ENCODE measurements at regions not wholly inside any gene's neighbourhood (a gene's known extent, or its start where the extent isn't known, plus 50 kb on each side); places are given as distances from the start of the nearest gene placed in this dataset.

DNA sequence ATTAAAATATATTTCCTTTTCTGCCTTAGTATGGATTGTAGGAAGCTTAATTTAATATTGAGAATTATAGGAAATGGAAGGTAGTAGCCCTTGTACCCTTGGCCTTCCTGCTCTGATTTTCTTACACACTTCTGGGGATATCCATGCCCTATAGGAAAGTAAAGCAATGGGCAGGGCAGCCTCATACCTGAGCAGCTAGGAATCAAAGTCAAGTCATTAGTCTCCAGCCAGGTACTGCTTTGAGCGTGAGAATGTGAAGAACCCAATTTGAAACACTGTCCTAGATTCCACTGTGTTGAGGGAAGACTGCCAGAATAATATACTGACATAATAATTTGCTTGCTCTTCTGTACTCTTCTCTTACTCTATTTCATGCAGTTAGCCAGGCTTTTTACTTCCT lies 51.0 kb upstream of the L3MBTL3 start:
- H3K27ac ChIP-seq (ENCODE audit: low read length) = no peak overlapping the region
- 81% methylated on average over 1 of the region's 1 CpG for WGBS
- no peaks in the 10 kb centered on the region for H3K27me3 ChIP-seq (ENCODE audit: control insufficient read depth, insufficient read depth)
- no peak overlapping the region for H3K4me3 ChIP-seq (ENCODE audit: low read length)
- intact Hi-C loops (cut with DNase I) = no loop called here
- ATAC-seq (no peak), DNase-seq (no peak)
- H3K4me1 ChIP-seq (ENCODE audit: control insufficient read depth, insufficient read depth, low read length) = no peaks in the 10 kb centered on the region
- no peaks in the 10 kb centered on the region for H3K9me3 ChIP-seq (ENCODE audit: control insufficient read depth, low read length)

DNA sequence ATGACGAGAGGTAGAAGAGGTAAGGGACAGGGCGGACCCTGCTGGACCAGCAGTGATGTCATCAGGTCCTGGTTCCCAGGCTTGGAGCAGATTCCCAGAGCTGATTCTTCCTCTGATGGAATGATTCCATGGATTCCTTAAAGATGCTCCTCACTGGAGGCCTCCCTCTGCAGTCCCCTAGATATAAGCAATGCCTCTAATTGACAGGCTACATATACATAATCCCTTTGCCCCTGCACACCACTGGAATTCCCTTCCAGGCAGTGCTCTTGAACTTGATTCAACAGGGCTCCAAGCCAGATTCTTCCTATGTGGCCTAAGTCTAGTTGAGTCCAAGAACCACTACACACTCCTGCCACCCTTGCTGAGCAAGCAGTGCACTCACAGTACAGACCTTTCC lies 52.3 kb upstream of the L3MBTL3 start:
- H3K27ac ChIP-seq (ENCODE audit: low read length) = no peak overlapping the region
- H3K4me1 ChIP-seq (ENCODE audit: control insufficient read depth, insufficient read depth, low read length) = no peaks in the 10 kb centered on the region
- H3K27me3 ChIP-seq (ENCODE audit: control insufficient read depth, insufficient read depth) = no peaks in the 10 kb centered on the region
- no peaks in the 10 kb centered on the region for H3K9me3 ChIP-seq (ENCODE audit: control insufficient read depth, low read length)
- intact Hi-C loops (cut with DNase I) = no loop called here
- H3K4me3 ChIP-seq (ENCODE audit: low read length) = no peak overlapping the region
- no peak for DNase-seq
- 94% methylated on average over 2 of the region's 2 CpGs for WGBS
- ATAC-seq = no peak

DNA sequence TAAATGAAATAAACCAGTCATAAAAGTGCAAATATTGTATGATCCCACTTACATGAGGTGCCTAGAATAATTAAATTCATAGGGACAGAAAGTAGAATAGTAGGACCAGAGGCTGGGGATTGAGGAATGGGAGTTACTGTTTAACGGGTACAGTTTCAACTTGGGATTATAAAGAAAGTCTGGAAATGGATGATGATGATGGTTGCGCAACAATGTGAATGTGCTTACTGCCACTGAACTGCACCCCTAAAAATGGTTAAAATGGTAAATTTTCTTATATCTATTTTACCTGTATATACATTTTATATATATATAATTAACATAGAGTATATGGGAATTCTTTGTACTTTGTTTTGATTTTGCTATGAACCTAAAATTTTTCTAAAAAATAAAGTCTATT lies 53.3 kb upstream of the L3MBTL3 start:
- Histone ChIP-seq H3K9me3 (ENCODE audit: control insufficient read depth, low read length) (no peaks in the 10 kb centered on the region), H3K27ac (ENCODE audit: low read length) (no peak overlapping the region), H3K27me3 (ENCODE audit: control insufficient read depth, insufficient read depth) (no peaks in the 10 kb centered on the region), H3K4me3 (ENCODE audit: low read length) (no peak overlapping the region), H3K4me1 (ENCODE audit: control insufficient read depth, insufficient read depth, low read length) (no peaks in the 10 kb centered on the region)
- ATAC-seq = no peak
- intact Hi-C loops (cut with DNase I) = no loop called here
- DNase-seq = no peak
- WGBS = 98% methylated on average over 2 of the region's 2 CpGs

DNA sequence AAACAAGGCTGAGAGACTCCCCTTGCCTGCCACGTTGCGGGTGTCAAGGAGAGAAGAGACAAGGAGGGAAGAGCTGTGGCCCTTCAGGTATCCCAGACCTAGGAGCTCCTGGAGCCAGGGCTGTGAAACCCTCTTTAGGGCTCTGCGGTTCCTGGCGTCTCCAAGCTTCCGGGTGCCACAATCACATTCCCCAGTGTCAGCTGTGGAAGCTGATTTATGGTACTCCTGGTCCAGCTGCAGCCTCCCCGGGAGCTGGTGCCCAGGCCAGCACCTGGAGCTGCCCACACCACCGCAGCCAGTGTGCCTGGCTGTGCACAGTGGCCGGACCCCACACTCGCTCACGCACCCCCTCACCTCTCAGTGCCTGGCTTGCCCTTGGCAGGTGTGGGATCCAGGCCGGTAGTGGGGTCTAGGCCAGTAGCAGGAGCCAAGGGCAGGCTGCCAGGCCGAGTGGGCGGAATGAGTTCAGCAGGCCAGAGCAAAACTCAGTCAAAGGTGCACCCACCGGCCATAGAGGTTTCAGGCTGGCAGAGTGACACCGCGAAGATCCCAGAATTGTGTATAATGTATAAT lies 58.9 kb upstream of the L3MBTL3 start:
- Histone ChIP-seq H3K27me3 (ENCODE audit: control insufficient read depth, insufficient read depth) (no peaks in the 10 kb centered on the region), H3K4me3 (ENCODE audit: low read length) (no peak overlapping the region), H3K4me1 (ENCODE audit: control insufficient read depth, insufficient read depth, low read length) (no peaks in the 10 kb centered on the region), H3K9me3 (ENCODE audit: control insufficient read depth, low read length) (no peaks in the 10 kb centered on the region), H3K27ac (ENCODE audit: low read length) (no peak overlapping the region)
- ATAC-seq = no peak
- peak in 2 of 3 donors; percentile 24 to 56 for DNase-seq
- intact Hi-C loops (cut with DNase I) = no loop called here
- 93% methylated on average over 16 of the region's 16 CpGs for WGBS

DNA sequence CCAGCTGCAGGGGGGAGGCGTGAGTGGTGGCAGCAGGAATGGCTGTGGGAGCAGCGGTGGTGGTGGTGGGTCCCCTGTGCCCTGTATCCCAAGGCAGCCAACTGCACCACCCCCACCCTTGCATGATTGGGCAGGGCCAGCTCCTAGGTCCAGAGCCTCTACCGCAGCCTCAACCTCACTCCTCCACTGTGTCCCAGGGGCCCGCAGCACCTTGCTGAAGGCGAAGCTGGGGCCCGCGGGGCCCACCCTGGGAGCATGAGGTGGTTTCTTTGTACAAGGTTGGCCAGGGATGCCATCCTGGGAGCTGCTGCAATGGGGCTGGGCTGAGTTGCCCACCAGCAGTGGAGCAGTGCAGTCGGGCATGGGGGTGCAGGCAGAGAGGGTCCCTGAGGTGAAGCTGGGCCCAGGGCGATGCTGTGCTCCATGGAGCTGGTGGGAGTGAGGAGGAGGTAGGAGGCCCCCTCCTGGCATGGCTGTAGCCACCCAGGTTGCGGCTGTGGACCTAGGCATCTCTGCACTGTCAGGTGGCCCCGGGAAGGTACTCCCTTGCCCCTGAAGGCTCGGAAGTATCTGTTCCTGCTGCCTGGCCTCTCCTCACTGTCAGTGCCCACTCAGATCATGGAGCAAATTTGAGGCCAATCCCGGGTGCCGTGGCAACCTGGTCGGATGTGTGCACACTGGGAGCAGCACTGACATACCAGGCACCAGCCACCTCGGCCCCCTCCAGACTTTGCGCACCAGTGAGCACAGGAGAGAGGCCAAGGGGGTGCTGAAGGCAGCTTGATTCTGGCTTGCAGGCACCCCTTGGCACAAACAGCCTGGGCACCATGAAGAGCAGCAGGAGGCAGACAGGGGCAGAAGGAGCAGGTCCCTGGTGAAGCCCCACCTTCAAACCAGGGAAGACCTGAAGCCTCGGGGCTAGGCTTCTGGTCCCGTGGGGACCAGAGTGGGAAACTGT lies 60.2 kb upstream of the L3MBTL3 start:
- intact Hi-C loops (cut with DNase I) = no loop called here

DNA sequence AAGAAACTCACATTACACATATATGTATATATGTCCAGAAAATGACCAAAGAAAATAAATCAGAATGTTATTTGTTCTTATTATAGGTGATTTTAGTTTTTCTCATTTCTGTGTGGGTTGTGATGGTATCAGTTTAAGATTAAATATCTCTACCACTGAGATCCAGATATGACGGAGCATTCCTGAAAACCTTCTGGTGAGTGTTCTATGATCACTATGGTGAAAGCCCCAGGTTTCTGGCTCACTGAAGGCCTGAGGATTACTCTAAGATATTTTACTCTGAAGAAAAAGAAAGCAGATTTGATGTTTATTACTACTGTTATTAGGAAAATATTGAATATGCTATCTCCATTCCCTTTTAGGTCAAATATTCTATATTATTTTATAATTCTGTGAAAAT lies 62.8 kb upstream of the L3MBTL3 start:
- intact Hi-C loops (cut with DNase I) = no loop called here
- Histone ChIP-seq H3K27ac (ENCODE audit: low read length) (no peak overlapping the region), H3K4me3 (ENCODE audit: low read length) (no peak overlapping the region), H3K4me1 (ENCODE audit: control insufficient read depth, insufficient read depth, low read length) (no peaks in the 10 kb centered on the region), H3K27me3 (ENCODE audit: control insufficient read depth, insufficient read depth) (no peaks in the 10 kb centered on the region), H3K9me3 (ENCODE audit: control insufficient read depth, low read length) (no peaks in the 10 kb centered on the region)
- 85% methylated on average over 1 of the region's 1 CpG for WGBS
- ATAC-seq (no peak), DNase-seq (no peak)

More for the DNA sequence above, 60.2 kb upstream of the L3MBTL3 start:
- 92% methylated on average over 19 of the region's 19 CpGs for WGBS
- Histone ChIP-seq H3K9me3 (ENCODE audit: control insufficient read depth, low read length) (no peaks in the 10 kb centered on the region), H3K4me1 (ENCODE audit: control insufficient read depth, insufficient read depth, low read length) (no peaks in the 10 kb centered on the region), H3K27ac (ENCODE audit: low read length) (no peak overlapping the region), H3K4me3 (ENCODE audit: low read length) (no peak overlapping the region), H3K27me3 (ENCODE audit: control insufficient read depth, insufficient read depth) (no peaks in the 10 kb centered on the region)
- no peak for ATAC-seq
- peak in 1 of 3 donors; percentile 44 for DNase-seq

DNA sequence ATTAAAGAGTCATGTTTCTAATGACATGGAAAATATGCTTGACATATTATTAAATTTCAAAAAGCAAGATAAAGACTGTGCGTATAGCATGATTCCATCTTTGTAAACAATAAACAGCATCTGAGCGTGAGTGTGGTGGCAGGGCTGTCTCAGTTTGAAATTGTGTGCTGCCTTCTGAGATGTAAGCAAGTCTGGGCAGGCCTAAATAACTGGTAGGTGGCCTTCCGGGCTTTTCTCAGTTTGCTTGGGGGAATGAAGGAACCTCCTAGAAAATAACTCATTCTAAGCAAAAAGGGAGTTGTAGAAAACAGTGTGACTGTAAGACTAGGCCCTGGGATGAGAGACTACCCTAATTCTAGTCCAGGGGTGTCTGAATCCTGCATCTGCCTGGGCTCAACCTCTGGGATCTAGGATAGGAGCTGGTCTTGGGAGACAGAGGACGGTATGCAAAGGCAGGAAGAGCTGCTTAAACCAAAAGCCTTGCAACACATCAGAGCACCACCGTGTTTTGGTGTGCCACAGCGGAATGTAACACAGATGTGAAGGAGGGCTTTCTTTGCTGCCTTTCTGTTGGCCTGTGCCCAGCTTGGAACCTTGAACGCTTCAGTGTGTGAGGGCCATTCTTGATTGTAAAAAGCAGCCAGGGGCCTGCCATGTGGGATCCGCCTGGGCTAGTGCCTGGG lies 63.5 kb upstream of the L3MBTL3 start:
- intact Hi-C loops (cut with DNase I) = no loop called here
- no peak overlapping the region for H3K4me3 ChIP-seq (ENCODE audit: low read length)
- ATAC-seq (no peak), DNase-seq (no peak)
- no peaks in the 10 kb centered on the region for H3K27me3 ChIP-seq (ENCODE audit: control insufficient read depth, insufficient read depth)
- H3K9me3 ChIP-seq (ENCODE audit: control insufficient read depth, low read length) = no peaks in the 10 kb centered on the region
- no peaks in the 10 kb centered on the region for H3K4me1 ChIP-seq (ENCODE audit: control insufficient read depth, insufficient read depth, low read length)
- H3K27ac ChIP-seq (ENCODE audit: low read length) = no peak overlapping the region
- WGBS = 84% methylated on average over 8 of the region's 8 CpGs

DNA sequence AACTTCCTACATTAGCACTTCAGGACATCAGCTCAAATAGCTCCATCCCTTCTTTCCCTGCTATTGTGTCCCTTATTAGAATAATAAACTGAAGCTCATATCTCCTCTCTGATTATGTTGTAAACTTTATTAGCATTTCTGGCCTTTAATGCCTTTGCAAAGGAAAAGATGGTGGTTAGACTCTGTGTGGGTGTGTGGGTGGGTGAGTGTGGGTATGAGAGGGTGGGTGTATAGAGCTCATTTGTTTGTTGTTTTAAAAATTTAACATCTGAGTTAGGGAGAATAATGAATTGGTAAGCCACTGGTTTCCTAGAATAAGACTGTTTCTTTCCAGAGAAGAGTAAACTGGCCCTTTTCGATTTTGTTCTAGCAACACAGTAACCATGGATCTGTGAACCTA lies 70.6 kb upstream of the L3MBTL3 start:
- ATAC-seq = no peak

DNA sequence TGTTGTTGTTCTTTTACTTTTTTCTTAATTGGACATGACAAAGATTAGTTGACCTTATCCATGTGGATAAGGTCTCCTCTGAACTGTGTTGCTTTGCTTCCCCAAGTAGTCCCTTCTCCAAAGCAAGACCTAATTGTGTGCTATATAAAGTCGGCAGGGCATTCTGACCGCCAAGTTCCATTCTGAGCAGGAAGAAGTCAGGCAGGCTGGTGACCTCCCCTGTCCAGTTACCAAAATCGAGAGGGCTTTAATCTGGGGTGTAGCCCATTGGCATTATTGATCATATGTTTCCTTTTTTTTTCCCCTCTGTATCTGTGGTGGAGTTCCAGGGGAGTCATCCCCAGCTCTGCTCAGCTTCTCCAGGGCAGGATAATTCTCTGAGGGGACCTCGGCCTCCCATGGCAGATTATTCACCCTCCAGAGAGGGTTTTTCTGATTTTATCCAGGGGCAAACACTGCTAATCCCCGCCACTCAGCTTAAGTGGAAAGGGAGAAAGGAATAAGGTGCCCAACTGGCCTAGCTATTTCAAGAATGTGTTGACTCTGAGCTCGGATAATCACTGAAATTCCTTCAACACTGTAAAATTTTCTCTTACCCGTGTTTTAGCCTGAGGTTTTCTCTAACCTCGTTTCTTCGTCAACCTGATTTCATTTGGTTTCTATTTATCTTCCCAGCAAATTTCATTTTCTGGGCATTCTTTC lies 71.8 kb upstream of the L3MBTL3 start:
- H3K27me3 ChIP-seq (ENCODE audit: control insufficient read depth, insufficient read depth) = peaks cover 2% of the 10 kb centered on the region
- no peaks in the 10 kb centered on the region for H3K9me3 ChIP-seq (ENCODE audit: control insufficient read depth, low read length)
- H3K4me3 ChIP-seq (ENCODE audit: low read length) = no peak overlapping the region
- H3K27ac ChIP-seq (ENCODE audit: low read length) = no peak overlapping the region
- intact Hi-C loops (cut with DNase I) = no loop called here
- DNase-seq (no peak), ATAC-seq (no peak)
- no peaks in the 10 kb centered on the region for H3K4me1 ChIP-seq (ENCODE audit: control insufficient read depth, insufficient read depth, low read length)
- 68% methylated on average over 9 of the region's 9 CpGs for WGBS

More for the DNA sequence above, 70.6 kb upstream of the L3MBTL3 start:
- H3K9me3 ChIP-seq (ENCODE audit: control insufficient read depth, low read length) = no peaks in the 10 kb centered on the region
- H3K27me3 ChIP-seq (ENCODE audit: control insufficient read depth, insufficient read depth) = peaks cover 2% of the 10 kb centered on the region
- DNase-seq = no peak
- WGBS = 86% methylated on average over 1 of the region's 1 CpG
- intact Hi-C loops (cut with DNase I) = no loop called here
- no peaks in the 10 kb centered on the region for H3K4me1 ChIP-seq (ENCODE audit: control insufficient read depth, insufficient read depth, low read length)
- H3K27ac ChIP-seq (ENCODE audit: low read length) = no peak overlapping the region
- no peak overlapping the region for H3K4me3 ChIP-seq (ENCODE audit: low read length)

DNA sequence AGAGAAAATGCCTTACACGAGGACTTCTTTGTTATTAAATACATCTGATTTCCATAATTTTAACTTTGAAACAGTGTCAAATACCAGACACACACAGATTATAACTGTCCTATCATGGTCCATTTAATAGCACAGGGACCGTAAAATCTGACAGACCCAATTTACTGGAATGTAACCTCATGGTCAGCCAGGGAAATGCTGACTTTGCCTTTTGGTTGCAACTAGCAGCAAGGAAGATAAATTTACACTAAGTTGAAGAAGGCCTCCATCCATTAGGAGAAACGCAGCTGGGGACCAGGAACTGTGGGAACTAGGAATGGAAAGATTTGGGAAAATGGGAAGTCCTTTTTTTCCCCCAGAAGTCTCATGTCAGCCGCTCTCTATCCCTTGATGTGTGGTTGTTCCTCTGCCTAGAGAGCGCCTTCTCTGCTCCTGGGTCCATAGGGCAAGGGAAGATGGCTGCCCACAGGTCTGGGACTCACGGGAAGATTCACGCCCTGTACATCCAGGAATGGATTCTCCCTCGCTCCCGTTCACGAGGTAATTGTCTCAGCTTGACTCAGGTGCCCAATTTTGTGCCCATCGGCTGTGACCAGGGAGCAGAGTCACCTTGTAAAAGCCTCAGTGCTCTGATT lies 74.6 kb upstream of the L3MBTL3 start:
- H3K4me1 ChIP-seq (ENCODE audit: control insufficient read depth, insufficient read depth, low read length) = no peaks in the 10 kb centered on the region
- no peak overlapping the region for H3K4me3 ChIP-seq (ENCODE audit: low read length)
- 89% methylated on average over 11 of the region's 11 CpGs for WGBS
- intact Hi-C loops (cut with DNase I) = no loop called here
- H3K9me3 ChIP-seq (ENCODE audit: control insufficient read depth, low read length) = no peaks in the 10 kb centered on the region
- no peak for ATAC-seq
- peak in 1 of 3 donors; percentile 10 for DNase-seq
- peaks cover 2% of the 10 kb centered on the region for H3K27me3 ChIP-seq (ENCODE audit: control insufficient read depth, insufficient read depth)
- H3K27ac ChIP-seq (ENCODE audit: low read length) = no peak overlapping the region

Measured in right cardiac atrium (tissue), 5 donors.